HG03039 (cell line): ENCODE measurements at regions not wholly inside any gene's neighbourhood (a gene's known extent, or its start where the extent isn't known, plus 50 kb on each side); places are given as distances from the start of the nearest gene placed in this dataset.

Experiments
- ATAC-seq: cut with Tn5 transposase; IDR thresholded peaks from one replicate; pipeline ENCODE4 v1.9.1; 2021; ENCODE audit warnings: mild to moderate bottlenecking, moderate library complexity; ENCODE audit not compliant: unreplicated experiment

DNA sequence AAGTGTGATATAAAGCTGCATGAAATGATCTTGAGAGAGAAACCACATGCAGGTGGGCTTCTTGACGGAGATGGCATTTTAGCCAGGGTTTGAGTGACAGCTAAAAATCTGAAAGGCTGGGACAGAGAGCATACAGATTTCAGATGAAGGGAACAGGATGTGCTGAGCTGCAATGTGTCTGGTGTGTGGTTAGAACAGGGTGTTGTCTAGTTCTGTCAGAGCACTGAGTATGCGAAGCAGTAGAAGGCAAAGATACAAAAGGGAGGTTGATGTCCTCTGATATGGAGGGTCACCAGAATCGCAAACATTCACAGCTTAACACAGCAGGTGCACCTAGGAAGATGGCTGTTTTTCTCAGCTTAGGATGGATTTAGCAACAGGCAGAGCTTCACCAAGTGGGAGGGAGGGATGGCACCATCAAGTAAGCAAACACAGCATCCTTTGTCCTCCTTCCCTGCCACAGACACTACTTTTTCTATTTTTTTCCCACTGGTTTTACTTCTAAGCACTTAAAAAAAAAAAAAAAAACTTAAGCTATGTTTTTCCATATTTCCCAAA lies 182.5 kb downstream of the TMX3 start:
- ATAC-seq, result no peak

GRCh38 chr18:68525091-68525490 lies 189.8 kb downstream of the TMX3 start:
- ATAC-seq, result no peak

- peak; percentile 50 for ATAC-seq
Measured at GRCh38 chr18:68520406-68521075, 194.4 kb downstream of the TMX3 start.

DNA sequence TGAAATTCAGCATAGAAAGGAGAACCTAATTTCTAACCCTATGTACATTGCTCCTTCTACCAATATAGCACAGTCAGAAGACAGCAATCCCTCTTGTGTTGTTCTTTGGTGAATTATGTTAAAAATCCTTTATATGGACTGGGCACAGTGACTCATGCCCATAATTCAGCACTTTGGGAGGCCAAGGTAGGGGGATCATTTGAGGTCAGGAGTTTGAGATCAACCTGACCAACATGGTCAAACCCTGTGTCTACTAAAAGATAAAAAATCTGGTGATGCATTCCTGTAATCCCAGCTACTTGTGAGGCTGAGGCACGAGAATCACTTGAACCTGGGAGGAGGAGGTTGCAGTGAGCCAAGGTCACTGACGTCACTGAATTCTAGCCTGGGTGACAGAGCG lies 195.6 kb downstream of the TMX3 start:
- ATAC-seq, result no peak

DNA sequence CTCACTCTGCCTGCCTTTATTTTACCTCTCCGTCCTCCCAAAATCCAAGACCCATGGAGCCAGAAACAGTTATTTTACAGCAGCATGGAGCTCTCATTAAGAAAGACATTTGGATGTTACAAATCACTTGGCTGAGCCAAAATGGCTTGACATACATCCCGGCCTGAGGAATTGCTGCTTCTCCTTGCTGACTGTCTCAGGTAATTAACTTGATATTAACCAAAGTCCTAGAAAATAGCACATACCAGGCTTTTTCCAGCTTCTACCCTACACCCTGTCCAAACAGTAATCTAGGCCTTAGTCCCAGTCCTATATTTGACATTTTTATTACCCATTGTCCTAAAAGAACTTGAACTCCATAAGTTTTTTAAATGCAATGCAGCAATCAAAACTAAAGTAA lies 205.0 kb downstream of the TMX3 start:
- ATAC-seq, result no peak

GRCh38 chr18:68507781-68508180 lies 207.1 kb downstream of the TMX3 start:
- ATAC-seq, result no peak

- no peak for ATAC-seq
Measured at GRCh38 chr18:68505178-68505574, 209.7 kb downstream of the TMX3 start.

DNA sequence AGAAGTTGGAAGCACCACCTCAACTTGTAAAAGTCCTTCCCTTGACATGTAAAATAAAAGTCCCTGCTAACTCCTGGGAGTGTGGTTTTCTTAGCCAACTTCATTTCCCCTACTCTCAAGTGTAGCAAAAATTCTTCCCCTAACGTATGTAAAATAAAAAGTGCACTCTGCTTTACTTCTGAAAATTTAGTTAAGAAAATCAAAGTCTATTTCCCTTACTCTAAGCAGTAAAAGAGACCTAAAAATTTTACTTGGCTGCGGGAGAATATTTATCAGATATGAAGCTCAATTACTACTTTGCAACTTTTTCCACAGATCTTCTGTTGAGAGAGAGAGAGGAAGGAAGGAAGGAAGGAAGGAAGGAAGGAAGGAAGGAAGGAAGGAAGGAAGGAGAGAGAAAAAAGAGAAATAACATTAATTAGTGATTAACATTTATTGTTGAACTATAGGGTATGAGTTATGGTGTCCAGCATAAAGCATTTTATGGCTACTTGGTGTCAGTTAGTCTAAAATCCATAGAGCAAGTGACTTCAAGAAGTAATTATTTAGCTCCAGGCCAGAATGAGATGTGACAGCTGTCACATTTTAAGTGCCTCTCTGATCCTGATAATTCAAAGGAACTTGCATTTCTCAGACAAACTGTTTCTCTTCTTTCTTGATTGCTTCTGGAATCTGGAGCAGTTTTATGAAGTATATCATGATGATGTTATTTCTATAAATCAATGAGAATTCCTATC lies 210.3 kb downstream of the TMX3 start:
- no peak for ATAC-seq

DNA sequence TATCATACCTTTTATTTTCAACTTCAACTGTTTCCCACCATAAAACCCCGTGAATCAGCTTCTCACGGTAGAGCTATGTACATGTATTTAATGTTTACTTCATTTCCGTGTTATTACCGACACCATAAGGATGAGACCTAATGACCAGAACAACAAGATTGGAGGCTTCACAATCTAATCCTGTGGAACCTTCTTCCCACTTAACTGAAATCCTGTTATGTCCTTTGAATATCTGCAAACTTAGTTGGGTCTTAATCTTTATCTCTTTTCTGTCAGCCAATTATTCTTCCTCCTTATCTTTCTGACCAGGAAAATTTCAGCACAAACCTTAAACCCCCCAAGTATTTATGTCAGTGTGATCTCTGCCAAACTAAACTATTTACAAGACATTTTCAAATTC lies 214.4 kb downstream of the TMX3 start:
- ATAC-seq, result no peak

GRCh38 chr18:68499141-68499540 lies 215.8 kb downstream of the TMX3 start:
- no peak for ATAC-seq

- no peak for ATAC-seq
Measured at GRCh38 chr18:68498636-68499035, 216.3 kb downstream of the TMX3 start.

DNA sequence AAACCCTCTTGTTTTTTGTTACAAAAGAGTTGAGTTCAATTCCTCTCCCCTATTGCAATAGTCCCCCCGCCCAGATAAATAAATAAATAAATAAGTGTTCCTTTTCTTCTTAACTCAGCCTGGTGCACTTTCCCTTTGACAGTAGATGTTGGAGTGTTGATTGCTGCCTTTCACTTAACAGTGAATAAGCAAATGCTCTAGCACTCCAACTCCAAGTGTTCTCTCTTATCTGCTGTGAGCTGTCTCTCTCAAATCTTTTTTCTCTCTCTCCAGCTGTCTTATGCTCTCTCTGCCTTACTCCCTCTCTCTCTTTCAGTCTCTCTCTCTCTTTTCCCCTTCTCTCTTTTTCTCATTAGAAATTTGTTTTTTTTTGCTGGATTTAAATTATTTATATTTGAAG lies 216.7 kb downstream of the TMX3 start:
- no peak for ATAC-seq

DNA sequence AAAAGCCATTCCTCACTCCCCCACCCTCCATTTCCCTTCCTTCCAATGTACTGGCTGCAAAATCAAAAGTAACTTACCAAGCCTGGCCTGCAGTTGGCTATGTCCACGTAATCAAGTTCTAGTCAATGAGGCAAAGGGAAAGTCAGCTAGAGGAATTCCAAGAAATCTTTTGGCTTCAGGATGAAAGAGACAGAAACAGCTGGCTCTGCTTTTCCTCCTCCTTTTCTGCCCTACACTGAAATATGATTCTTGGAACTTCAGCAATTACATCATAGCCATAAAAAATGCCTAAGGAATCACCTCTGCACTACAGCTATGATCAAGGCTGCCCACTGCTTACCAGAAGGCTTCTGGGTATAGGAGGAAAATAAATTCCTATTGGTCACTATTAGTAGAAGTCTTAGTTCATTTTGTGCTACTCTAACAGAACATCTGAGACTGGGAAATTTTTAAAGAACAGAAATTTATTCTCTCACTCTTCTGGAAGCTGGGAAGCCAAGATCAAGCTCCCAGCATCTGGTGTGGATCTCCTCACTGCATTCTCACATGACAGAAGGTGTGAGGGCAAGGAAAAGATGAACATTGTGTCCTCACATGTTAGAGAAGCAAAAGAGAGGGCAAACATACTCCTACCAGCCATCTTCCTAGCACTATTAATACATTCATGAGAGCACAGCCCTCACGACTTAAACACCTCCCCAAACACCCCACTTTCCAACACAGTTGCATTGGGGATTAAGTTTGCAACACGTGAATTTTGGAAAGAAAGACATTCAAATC lies 219.9 kb downstream of the TMX3 start:
- ATAC-seq, result no peak

DNA sequence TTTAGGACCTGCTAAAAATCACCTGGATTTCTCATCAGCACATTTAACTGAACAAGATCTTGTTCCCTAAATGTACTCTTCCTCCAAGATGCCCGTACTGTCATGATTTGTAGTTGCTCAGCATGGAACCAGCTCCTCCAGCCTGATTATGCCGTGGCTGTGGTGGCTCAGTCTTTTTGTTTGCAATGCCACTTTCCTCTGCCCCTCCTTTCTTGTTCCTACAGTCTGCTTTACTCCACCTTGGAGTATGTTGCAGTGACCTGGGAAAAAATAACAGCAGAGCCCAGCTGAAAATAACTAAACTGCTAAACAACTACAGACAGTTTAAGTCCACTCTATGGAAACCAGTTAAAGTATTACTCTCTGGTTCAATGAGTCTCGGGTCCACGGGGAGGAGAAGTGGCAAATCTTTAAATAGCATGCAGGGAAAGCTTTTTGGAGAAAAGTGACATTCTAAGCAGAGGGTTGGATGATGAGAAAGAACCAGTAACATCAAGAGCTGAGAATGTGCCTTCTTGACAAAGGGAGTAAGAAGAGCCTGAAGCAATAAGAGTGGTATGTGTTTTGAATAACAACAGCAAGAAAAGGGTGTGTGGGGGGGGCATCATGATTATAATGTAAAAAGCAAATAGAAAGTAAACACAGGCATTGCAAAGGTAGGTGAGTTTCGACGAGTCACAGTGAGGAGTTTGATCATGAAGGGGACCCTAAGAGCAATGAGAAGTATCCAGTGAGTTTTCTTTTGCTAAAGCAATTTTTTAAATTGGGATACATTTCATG lies 225.7 kb downstream of the TMX3 start:
- no peak for ATAC-seq

- ATAC-seq, result no peak
Measured at GRCh38 chr18:68484241-68484640, 230.7 kb downstream of the TMX3 start.

DNA sequence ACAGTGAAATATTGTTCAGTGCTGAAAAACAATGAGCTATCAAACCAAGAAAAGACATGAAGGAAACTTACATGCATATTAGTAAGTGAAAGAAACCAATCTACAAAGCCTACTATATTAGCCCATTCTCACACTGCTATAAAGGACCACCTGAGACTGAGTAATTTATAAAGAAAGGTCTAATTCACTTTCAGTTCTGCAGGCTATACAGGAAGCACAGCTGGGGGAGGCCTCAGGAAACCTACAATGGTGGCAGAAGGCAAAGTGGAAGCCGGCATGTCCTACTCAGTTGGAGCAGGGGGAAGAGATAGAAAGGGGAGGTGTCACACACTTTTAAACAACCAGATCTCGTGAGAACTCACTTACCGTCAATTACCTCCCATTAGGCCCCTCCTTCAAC lies 232.1 kb downstream of the TMX3 start:
- no peak for ATAC-seq

DNA sequence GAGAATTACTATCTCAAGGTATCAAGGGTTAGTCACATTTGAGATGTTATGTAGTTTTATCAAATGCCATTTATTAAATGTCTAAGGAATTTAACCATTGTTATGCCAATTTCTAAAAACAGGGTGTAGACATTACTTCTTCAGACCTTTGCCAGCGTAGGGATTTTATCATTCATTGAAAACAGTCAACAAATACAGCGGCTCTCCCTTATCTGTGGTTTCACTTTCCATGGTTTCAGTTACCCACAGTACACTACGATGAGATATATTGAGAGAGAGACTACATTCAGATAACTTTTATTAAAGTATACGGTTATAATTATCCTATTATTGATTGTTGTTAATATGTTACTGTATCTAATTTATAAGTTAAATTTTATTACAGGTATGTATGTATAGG lies 234.7 kb downstream of the TMX3 start:
- no peak for ATAC-seq

DNA sequence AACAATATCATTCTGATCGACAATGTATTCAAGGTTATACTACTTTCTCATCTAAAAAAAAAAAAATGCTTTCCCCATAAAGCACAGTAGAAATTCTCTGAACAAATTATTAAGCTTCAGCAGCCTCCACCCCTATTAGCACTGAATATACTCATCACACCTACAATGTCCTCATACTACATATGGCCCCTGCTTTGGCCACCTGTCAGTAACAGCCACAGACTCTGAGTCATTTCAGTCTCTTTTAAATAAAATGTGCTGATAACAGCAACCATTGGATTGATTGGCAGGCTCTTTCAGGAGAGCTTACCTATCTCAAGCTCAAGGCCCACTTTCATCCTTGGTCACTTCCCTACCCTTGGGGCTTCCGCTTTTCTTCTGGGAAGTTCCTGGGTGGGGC lies 236.7 kb downstream of the TMX3 start:
- no peak for ATAC-seq

- no peak for ATAC-seq
Measured at GRCh38 chr18:68475883-68476282, 239.0 kb downstream of the TMX3 start.

GRCh38 chr18:68472701-68473295 lies 242.1 kb downstream of the TMX3 start:
- ATAC-seq, result no peak
